ENCODE measurements at regions not wholly inside any gene's neighbourhood (a gene's known extent, or its start where the extent isn't known, plus 50 kb on each side); places are given as distances from the start of the nearest gene placed in this dataset.

- ChIA-PET POLR2A (no interaction called here), CTCF (no interaction called here)
- intact Hi-C loops (cut with micrococcal nuclease): no loop called here
- no peaks in the 10 kb centered on the region for H3K9me3 Mint-ChIP-seq (ENCODE audit: unreplicated experiment)
- BruUV-seq (replicated peaks): no TSS peak
- no peaks in the 10 kb centered on the region for H3K27me3 Mint-ChIP-seq (ENCODE audit: insufficient read depth, unreplicated experiment)
- H3K4me3 Mint-ChIP-seq (ENCODE audit: unreplicated experiment): no peak overlapping the region
- no peak for TF ChIP-seq CTCF (IDR thresholded peaks at IDR 0.05; ENCODE audit: unreplicated experiment)
- no peak overlapping the region for H3K27ac Mint-ChIP-seq (ENCODE audit: low read depth, unreplicated experiment)
- no peak for DNase-seq (ENCODE audit: unreplicated experiment)
- peaks cover 14% of the 10 kb centered on the region for H3K4me1 Mint-ChIP-seq (ENCODE audit: insufficient read depth, unreplicated experiment)
- no peaks in the 10 kb centered on the region for H3K36me3 Mint-ChIP-seq (ENCODE audit: insufficient read depth, unreplicated experiment)
These were observed 761.0 kb downstream of the EPHA4 start for GRCh38 chr2:220811115-220811514.

GRCh38 chr2:220811952-220812570 is 760.0 kb downstream of the EPHA4 start:
- intact Hi-C loops (cut with micrococcal nuclease): no loop called here
- H3K9me3 Mint-ChIP-seq (ENCODE audit: unreplicated experiment): no peaks in the 10 kb centered on the region
- H3K27ac Mint-ChIP-seq (ENCODE audit: low read depth, unreplicated experiment): no peak overlapping the region
- no TSS peak for BruUV-seq (replicated peaks)
- peak; percentile 24 for DNase-seq (ENCODE audit: unreplicated experiment)
- CTCF ChIA-PET: no interaction called here
- H3K36me3 Mint-ChIP-seq (ENCODE audit: insufficient read depth, unreplicated experiment): no peaks in the 10 kb centered on the region
- no peak for TF ChIP-seq CTCF (IDR thresholded peaks at IDR 0.05; ENCODE audit: unreplicated experiment)
- no peak overlapping the region for H3K4me3 Mint-ChIP-seq (ENCODE audit: unreplicated experiment)
- H3K4me1 Mint-ChIP-seq (ENCODE audit: insufficient read depth, unreplicated experiment): peaks cover 14% of the 10 kb centered on the region
- POLR2A ChIA-PET: no interaction called here
- no peaks in the 10 kb centered on the region for H3K27me3 Mint-ChIP-seq (ENCODE audit: insufficient read depth, unreplicated experiment)

- peaks cover 14% of the 10 kb centered on the region for H3K4me1 Mint-ChIP-seq (ENCODE audit: insufficient read depth, unreplicated experiment)
- H3K27me3 Mint-ChIP-seq (ENCODE audit: insufficient read depth, unreplicated experiment): no peaks in the 10 kb centered on the region
- ChIA-PET CTCF (no interaction called here), POLR2A (no interaction called here)
- no peaks in the 10 kb centered on the region for H3K36me3 Mint-ChIP-seq (ENCODE audit: insufficient read depth, unreplicated experiment)
- no TSS peak for BruUV-seq (replicated peaks)
- no peak for TF ChIP-seq CTCF (IDR thresholded peaks at IDR 0.05; ENCODE audit: unreplicated experiment)
- H3K9me3 Mint-ChIP-seq (ENCODE audit: unreplicated experiment): peaks cover 7% of the 10 kb centered on the region
- no peak overlapping the region for H3K4me3 Mint-ChIP-seq (ENCODE audit: unreplicated experiment)
- intact Hi-C loops (cut with micrococcal nuclease): no loop called here
- H3K27ac Mint-ChIP-seq (ENCODE audit: low read depth, unreplicated experiment): no peak overlapping the region
- DNase-seq (ENCODE audit: unreplicated experiment): no peak
These were observed 757.7 kb downstream of the EPHA4 start for GRCh38 chr2:220814441-220814840.

- CTCF ChIA-PET: interaction anchor here (0.6 to 1.2 kb wide), 3 partner anchors 41 to 761 kb away, joined by 3 read pairs; no protein-coding TSS in a partner anchor
- intact Hi-C loops (cut with micrococcal nuclease): no loop called here
- no peak overlapping the region for H3K4me3 Mint-ChIP-seq (ENCODE audit: unreplicated experiment)
- H3K36me3 Mint-ChIP-seq (ENCODE audit: insufficient read depth, unreplicated experiment): no peaks in the 10 kb centered on the region
- peaks cover 14% of the 10 kb centered on the region for H3K4me1 Mint-ChIP-seq (ENCODE audit: insufficient read depth, unreplicated experiment)
- H3K9me3 Mint-ChIP-seq (ENCODE audit: unreplicated experiment): peaks cover 7% of the 10 kb centered on the region
- H3K27me3 Mint-ChIP-seq (ENCODE audit: insufficient read depth, unreplicated experiment): no peaks in the 10 kb centered on the region
- no peak for DNase-seq (ENCODE audit: unreplicated experiment)
- no peak overlapping the region for H3K27ac Mint-ChIP-seq (ENCODE audit: low read depth, unreplicated experiment)
- no peak for TF ChIP-seq CTCF (IDR thresholded peaks at IDR 0.05; ENCODE audit: unreplicated experiment)
- no TSS peak for BruUV-seq (replicated peaks)
- POLR2A ChIA-PET: interaction anchor here (0.7 kb wide), 1 partner anchor 18 kb away, joined by 3 read pairs; no protein-coding TSS in a partner anchor
These were observed 756.4 kb downstream of the EPHA4 start for GRCh38 chr2:220815698-220816097.
